ENCODE measurements at regions not wholly inside any gene's neighbourhood (a gene's known extent, or its start where the extent isn't known, plus 50 kb on each side); places are given as distances from the start of the nearest gene placed in this dataset.

- TF ChIP-seq EZH2 (IDR thresholded peaks at IDR 0.05; ENCODE audit: borderline replicate concordance, low read length) (no peak), CTCF (IDR thresholded peaks at IDR 0.05; ENCODE audit: low read length) (no peak)
- Histone ChIP-seq H3K36me3 (ENCODE audit: insufficient read depth, low read length) (no peaks in the 10 kb centered on the region), H3K79me2 (ENCODE audit: insufficient read depth, low read length) (no peaks in the 10 kb centered on the region), H3K27ac (ENCODE audit: low read depth, low read length, poor library complexity, severe bottlenecking) (no peak overlapping the region), H3K9me3 (ENCODE audit: low read length) (0 out of 2 replicates have a peak, but pooled peaks cover 4% of the 10 kb centered on the region), H4K20me1 (ENCODE audit: insufficient read depth, low read length) (no peaks in the 10 kb centered on the region), H3K9me2 (ENCODE audit: low read depth, low read length) (no peaks in the 10 kb centered on the region), H2AFZ (ENCODE audit: low read length) (no peak overlapping the region), H3F3A (ENCODE audit: insufficient read depth, low read length) (no peaks in the 10 kb centered on the region), H3K4me3 (ENCODE audit: low read depth, low read length, poor library complexity, severe bottlenecking) (no peak overlapping the region), H3K9ac (ENCODE audit: low read length) (no peak overlapping the region), H3K4me1 (ENCODE audit: insufficient read depth, low read length, severe bottlenecking) (no peaks in the 10 kb centered on the region), H3K27me3 (ENCODE audit: insufficient read depth, low read length) (peaks cover 12% of the 10 kb centered on the region), H3K4me2 (ENCODE audit: low read length) (no peak overlapping the region)
Observed at GRCh38 chr15:88377509-88377908, 89.7 kb downstream of the MRPL46 start.

- H2AFZ ChIP-seq (ENCODE audit: low read length) = no peak overlapping the region
- H3K9ac ChIP-seq (ENCODE audit: low read length) = no peak overlapping the region
- no peaks in the 10 kb centered on the region for H3F3A ChIP-seq (ENCODE audit: insufficient read depth, low read length)
- TF ChIP-seq CTCF (IDR thresholded peaks at IDR 0.05; ENCODE audit: low read length) (no peak), EZH2 (IDR thresholded peaks at IDR 0.05; ENCODE audit: borderline replicate concordance, low read length) (no peak)
- H3K4me3 ChIP-seq (ENCODE audit: low read depth, low read length, poor library complexity, severe bottlenecking) = no peak overlapping the region
- H3K36me3 ChIP-seq (ENCODE audit: insufficient read depth, low read length) = no peaks in the 10 kb centered on the region
- H3K9me2 ChIP-seq (ENCODE audit: low read depth, low read length) = no peaks in the 10 kb centered on the region
- H3K79me2 ChIP-seq (ENCODE audit: insufficient read depth, low read length) = no peaks in the 10 kb centered on the region
- no peak overlapping the region for H3K27ac ChIP-seq (ENCODE audit: low read depth, low read length, poor library complexity, severe bottlenecking)
- no peaks in the 10 kb centered on the region for H3K4me1 ChIP-seq (ENCODE audit: insufficient read depth, low read length, severe bottlenecking)
- H3K9me3 ChIP-seq (ENCODE audit: low read length) = 0 out of 2 replicates have a peak, but pooled peaks cover 4% of the 10 kb centered on the region
- H3K27me3 ChIP-seq (ENCODE audit: insufficient read depth, low read length) = peaks cover 14% of the 10 kb centered on the region
- H3K4me2 ChIP-seq (ENCODE audit: low read length) = no peak overlapping the region
- no peaks in the 10 kb centered on the region for H4K20me1 ChIP-seq (ENCODE audit: insufficient read depth, low read length)
Observed at GRCh38 chr15:88376574-88377174, 90.5 kb downstream of the MRPL46 start.

- TF ChIP-seq EZH2 (IDR thresholded peaks at IDR 0.05; ENCODE audit: borderline replicate concordance, low read length) (no peak), CTCF (IDR thresholded peaks at IDR 0.05; ENCODE audit: low read length) (no peak)
- Histone ChIP-seq H3K27me3 (ENCODE audit: insufficient read depth, low read length) (peaks cover 18% of the 10 kb centered on the region), H2AFZ (ENCODE audit: low read length) (no peak overlapping the region), H3K79me2 (ENCODE audit: insufficient read depth, low read length) (no peaks in the 10 kb centered on the region), H3K4me2 (ENCODE audit: low read length) (no peak overlapping the region), H3K9ac (ENCODE audit: low read length) (no peak overlapping the region), H3K4me3 (ENCODE audit: low read depth, low read length, poor library complexity, severe bottlenecking) (no peak overlapping the region), H4K20me1 (ENCODE audit: insufficient read depth, low read length) (no peaks in the 10 kb centered on the region), H3F3A (ENCODE audit: insufficient read depth, low read length) (no peaks in the 10 kb centered on the region), H3K27ac (ENCODE audit: low read depth, low read length, poor library complexity, severe bottlenecking) (no peak overlapping the region), H3K9me3 (ENCODE audit: low read length) (0 out of 2 replicates have a peak, but pooled peaks cover 4% of the 10 kb centered on the region), H3K4me1 (ENCODE audit: insufficient read depth, low read length, severe bottlenecking) (no peaks in the 10 kb centered on the region), H3K36me3 (ENCODE audit: insufficient read depth, low read length) (no peaks in the 10 kb centered on the region), H3K9me2 (ENCODE audit: low read depth, low read length) (no peaks in the 10 kb centered on the region)
Observed at GRCh38 chr15:88375234-88375927, 91.8 kb downstream of the MRPL46 start.
